Nephron progenitor cell (in vitro differentiated cells): ENCODE measurements at regions not wholly inside any gene's neighbourhood (a gene's known extent, or its start where the extent isn't known, plus 50 kb on each side); places are given as distances from the start of the nearest gene placed in this dataset.
"Not testable (repeated sequence)": the region's sequence is repeated elsewhere in the genome, so short reads cannot be mapped to it uniquely, and the experiment has no call there.

ENCODE experiments used
- DNase-seq: peaks from one replicate; pipeline ENCODE4 v3.0.0; 2021
- H3K27ac Mint-ChIP-seq: 2 replicates; pipeline ENCODE4 v1.8.0; 2021; ENCODE audit warnings: mild to moderate bottlenecking, moderate library complexity, mixed read lengths
- H3K27me3 Mint-ChIP-seq: 2 replicates; pipeline ENCODE4 v1.8.0; 2021; ENCODE audit warnings: mild to moderate bottlenecking, low read depth, mixed read lengths; ENCODE audit not compliant: poor library complexity
- H3K36me3 Mint-ChIP-seq: 2 replicates; pipeline ENCODE4 v1.8.0; 2021; ENCODE audit warnings: low read depth, mixed read lengths
- H3K4me1 Mint-ChIP-seq: 2 replicates; pipeline ENCODE4 v1.8.0; 2021; ENCODE audit warnings: mixed read lengths
- H3K4me3 Mint-ChIP-seq: 2 replicates; pipeline ENCODE4 v1.8.0; 2021; ENCODE audit warnings: mild to moderate bottlenecking, moderate library complexity, mixed read lengths
- H3K9me3 Mint-ChIP-seq: 2 replicates; pipeline ENCODE4 v1.8.0; 2021; ENCODE audit warnings: mild to moderate bottlenecking, moderate library complexity, mixed read lengths

DNA sequence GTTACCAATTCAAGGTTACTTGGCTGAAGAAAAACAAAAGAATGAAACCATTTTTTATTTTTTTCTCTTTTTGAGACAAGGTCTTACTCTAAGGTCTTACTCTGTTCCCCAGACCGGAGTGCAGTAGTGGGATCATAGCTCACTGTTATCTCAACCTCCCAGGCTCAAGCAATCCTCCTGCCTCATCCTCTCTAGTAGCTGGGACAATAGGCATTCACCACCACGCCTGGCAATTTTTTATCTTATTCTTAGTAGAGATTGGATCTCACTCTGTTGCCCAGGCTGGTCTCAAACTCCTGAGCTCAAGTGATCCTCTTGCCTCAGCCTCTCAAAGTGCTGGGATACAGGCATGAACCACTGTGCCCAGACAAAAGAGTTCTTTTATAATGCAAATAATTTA is 3732.0 kb upstream of the OR11H1 start:
- not testable (repeated sequence) for H3K4me1 Mint-ChIP-seq, H3K27me3 Mint-ChIP-seq, H3K4me3 Mint-ChIP-seq, H3K27ac Mint-ChIP-seq, DNase-seq, H3K36me3 Mint-ChIP-seq
- H3K9me3 Mint-ChIP-seq = peaks cover 25% of the 10 kb centered on the region

DNA sequence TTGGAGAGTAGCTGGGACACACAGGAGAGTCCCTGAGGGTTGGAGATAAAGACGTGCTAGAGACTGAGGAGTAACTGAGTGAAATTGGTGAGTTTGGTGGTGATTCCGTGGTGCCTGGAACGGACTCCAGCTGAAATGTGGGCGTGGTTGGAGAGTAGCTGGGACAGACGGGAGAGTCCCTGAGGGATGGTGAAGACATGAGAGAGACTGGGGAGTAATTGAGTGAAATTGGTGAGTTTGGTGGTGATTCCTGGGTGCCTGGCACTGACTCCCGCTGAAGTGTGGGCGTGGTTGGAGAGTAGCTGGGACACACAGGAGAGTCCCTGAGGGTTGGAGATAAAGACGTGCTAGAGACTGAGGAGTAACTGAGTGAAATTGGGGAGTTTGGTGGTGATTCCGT is 3712.5 kb upstream of the OR11H1 start:
- Mint-ChIP-seq H3K9me3 (peaks cover 53% of the 10 kb centered on the region), H3K36me3 (peaks cover 14% of the 10 kb centered on the region)
- not testable (repeated sequence) for H3K27me3 Mint-ChIP-seq, DNase-seq, H3K4me3 Mint-ChIP-seq, H3K27ac Mint-ChIP-seq, H3K4me1 Mint-ChIP-seq

- H3K4me3 Mint-ChIP-seq, H3K27ac Mint-ChIP-seq, DNase-seq, H3K27me3 Mint-ChIP-seq, H3K4me1 Mint-ChIP-seq: not testable (repeated sequence)
- Mint-ChIP-seq H3K9me3 (peaks cover 70% of the 10 kb centered on the region), H3K36me3 (peaks cover 14% of the 10 kb centered on the region)
These were observed 3709.1 kb upstream of the OR11H1 start for GRCh38 chr22:11818845-11819244.

- peaks cover 63% of the 10 kb centered on the region for H3K9me3 Mint-ChIP-seq
- not testable (repeated sequence) for H3K36me3 Mint-ChIP-seq, DNase-seq, H3K4me3 Mint-ChIP-seq, H3K4me1 Mint-ChIP-seq, H3K27me3 Mint-ChIP-seq, H3K27ac Mint-ChIP-seq
These were observed 3705.7 kb upstream of the OR11H1 start for GRCh38 chr22:11822326-11822725.

- not testable (repeated sequence) for H3K4me3 Mint-ChIP-seq, H3K4me1 Mint-ChIP-seq, H3K27ac Mint-ChIP-seq, DNase-seq, H3K36me3 Mint-ChIP-seq, H3K27me3 Mint-ChIP-seq
- H3K9me3 Mint-ChIP-seq = peaks cover 44% of the 10 kb centered on the region
These were observed 3703.0 kb upstream of the OR11H1 start for GRCh38 chr22:11825009-11825408.

DNA sequence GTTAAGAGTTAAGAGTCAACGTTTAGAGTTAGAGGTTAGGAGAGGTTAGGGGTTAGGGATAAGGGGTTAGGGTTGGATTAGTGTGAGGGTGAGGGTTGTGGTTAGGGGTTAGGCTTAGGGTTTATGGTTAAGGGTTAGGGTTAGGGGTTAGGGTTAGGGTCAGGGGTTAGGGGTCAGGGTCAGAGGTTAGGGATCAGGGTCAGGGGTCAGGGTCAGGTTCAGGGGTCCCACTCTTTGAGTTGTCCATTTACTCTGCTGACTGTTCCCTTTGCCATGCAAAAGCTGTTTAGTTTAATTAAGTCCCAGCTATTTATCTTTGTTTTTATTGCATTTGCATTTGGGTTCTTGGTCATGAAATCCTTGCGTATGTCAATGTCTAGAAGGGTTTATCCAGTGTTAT is 3702.0 kb upstream of the OR11H1 start:
- not testable (repeated sequence) for H3K27ac Mint-ChIP-seq, H3K4me3 Mint-ChIP-seq, DNase-seq, H3K36me3 Mint-ChIP-seq, H3K27me3 Mint-ChIP-seq, H3K4me1 Mint-ChIP-seq
- H3K9me3 Mint-ChIP-seq = peaks cover 36% of the 10 kb centered on the region

- H3K4me1 Mint-ChIP-seq = not testable (repeated sequence)
These were observed 3698.6 kb upstream of the OR11H1 start for GRCh38 chr22:11829426-11829825.

More at GRCh38 chr22:11829426-11829825, 3698.6 kb upstream of the OR11H1 start:
- H3K4me3 Mint-ChIP-seq, H3K36me3 Mint-ChIP-seq, H3K27me3 Mint-ChIP-seq, H3K27ac Mint-ChIP-seq, H3K9me3 Mint-ChIP-seq, DNase-seq: not testable (repeated sequence)
